ENCODE measurements at regions not wholly inside any gene's neighbourhood (a gene's known extent, or its start where the extent isn't known, plus 50 kb on each side); places are given as distances from the start of the nearest gene placed in this dataset.

DNA sequence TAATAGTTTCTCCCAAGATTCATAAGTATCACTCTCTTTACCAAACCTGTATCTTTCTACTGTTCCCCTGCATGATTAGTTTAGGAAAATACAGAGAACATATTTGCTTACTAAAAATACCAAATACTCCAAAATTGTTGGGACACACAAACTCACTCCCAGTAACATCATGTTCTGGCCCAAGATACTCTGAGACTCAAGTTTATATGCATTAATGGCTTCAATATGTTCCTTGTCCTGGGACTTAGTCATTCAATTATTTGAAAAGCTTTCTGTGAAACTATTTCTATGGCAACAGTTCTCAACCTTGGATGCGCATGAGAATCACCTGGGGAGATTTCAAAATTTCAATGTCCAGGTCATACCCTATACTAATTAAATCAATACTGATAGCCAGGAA, 138.9 kb upstream of the PTCHD1 start:
- Histone ChIP-seq H3K9me1 (ENCODE audit: control insufficient read depth, extremely low read depth, insufficient read depth, low read length) (no peaks in the 10 kb centered on the region), H3K27me3 (ENCODE audit: control insufficient read depth, extremely low read depth, insufficient read depth, low read length) (no peaks in the 10 kb centered on the region), H3K4me2 (ENCODE audit: control insufficient read depth, extremely low read depth, insufficient read depth, low read depth, low read length) (no peak overlapping the region), H3K36me3 (ENCODE audit: control insufficient read depth in 2 of 2, extremely low read depth in 1 of 2, insufficient read depth in 2 of 2, low read length in 2 of 2) (no peaks in the 10 kb centered on the region), H3K9ac (ENCODE audit: control insufficient read depth, extremely low read depth, insufficient read depth, low read length) (no peak overlapping the region), H3K79me2 (ENCODE audit: control insufficient read depth, insufficient read depth, low read length) (no peaks in the 10 kb centered on the region), H3K4me1 (ENCODE audit: control insufficient read depth, extremely low read depth, insufficient read depth, low read length) (no peaks in the 10 kb centered on the region), H3K27ac (ENCODE audit: control insufficient read depth, insufficient read depth, low read length) (no peak overlapping the region), H3K4me3 (ENCODE audit: control insufficient read depth in 2 of 3, extremely low read depth in 1 of 3, insufficient read depth in 2 of 3, low read depth in 1 of 3, low read length in 3 of 3) (no peak overlapping the region), H4K20me1 (ENCODE audit: control insufficient read depth, extremely low read depth, insufficient read depth, low read length) (no peaks in the 10 kb centered on the region), H3K9me3 (ENCODE audit: control insufficient read depth, low read depth, low read length) (no peaks in the 10 kb centered on the region), H2AFZ (ENCODE audit: control insufficient read depth, low read length) (no peak overlapping the region)
- TF ChIP-seq, protein P1, sequence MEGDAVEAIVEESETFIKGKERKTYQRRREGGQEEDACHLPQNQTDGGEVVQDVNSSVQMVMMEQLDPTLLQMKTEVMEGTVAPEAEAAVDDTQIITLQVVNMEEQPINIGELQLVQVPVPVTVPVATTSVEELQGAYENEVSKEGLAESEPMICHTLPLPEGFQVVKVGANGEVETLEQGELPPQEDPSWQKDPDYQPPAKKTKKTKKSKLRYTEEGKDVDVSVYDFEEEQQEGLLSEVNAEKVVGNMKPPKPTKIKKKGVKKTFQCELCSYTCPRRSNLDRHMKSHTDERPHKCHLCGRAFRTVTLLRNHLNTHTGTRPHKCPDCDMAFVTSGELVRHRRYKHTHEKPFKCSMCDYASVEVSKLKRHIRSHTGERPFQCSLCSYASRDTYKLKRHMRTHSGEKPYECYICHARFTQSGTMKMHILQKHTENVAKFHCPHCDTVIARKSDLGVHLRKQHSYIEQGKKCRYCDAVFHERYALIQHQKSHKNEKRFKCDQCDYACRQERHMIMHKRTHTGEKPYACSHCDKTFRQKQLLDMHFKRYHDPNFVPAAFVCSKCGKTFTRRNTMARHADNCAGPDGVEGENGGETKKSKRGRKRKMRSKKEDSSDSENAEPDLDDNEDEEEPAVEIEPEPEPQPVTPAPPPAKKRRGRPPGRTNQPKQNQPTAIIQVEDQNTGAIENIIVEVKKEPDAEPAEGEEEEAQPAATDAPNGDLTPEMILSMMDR (optimal IDR thresholded peaks at IDR 0.05 in 1 of 3, IDR thresholded peaks at IDR 0.05 in 1 of 3, conservative IDR thresholded peaks at IDR 0.05 in 1 of 3; ENCODE audit: extremely low read depth in 1 of 3, insufficient read depth in 2 of 3, low read length in 3 of 3), result no peak
- no peak for TF ChIP-seq EZH2 (IDR thresholded peaks at IDR 0.05; ENCODE audit: low read length)
- dilution Hi-C loops (cut with MboI; ENCODE audit: extremely low pct_ligation_motif_present, low sequenced_read_pairs), result no loop called here
- DNase-seq (ENCODE audit: low read depth, low spot score) (no peak), FAIRE-seq (no peak)

DNA sequence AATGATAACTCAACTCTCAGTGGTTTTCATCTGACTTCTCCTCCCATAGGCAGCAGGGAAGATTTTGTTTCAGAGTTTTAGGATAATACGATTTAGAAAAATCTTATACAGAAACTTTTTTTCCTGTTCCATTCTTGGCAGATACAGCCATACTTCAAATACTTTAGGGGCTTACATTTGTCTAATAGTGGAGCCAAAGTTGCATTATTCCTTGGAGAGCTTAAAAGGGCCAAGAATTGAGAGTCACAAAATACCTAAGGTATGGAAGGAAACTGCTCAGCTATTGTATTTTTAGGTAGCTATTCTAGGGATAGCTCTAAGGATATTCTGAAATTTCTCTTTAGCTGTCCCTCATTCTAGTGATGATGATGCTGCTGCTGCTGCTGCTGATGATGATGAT, 132.9 kb upstream of the PTCHD1 start:
- dilution Hi-C loops (cut with MboI; ENCODE audit: extremely low pct_ligation_motif_present, low sequenced_read_pairs), result no loop called here
- no peak for FAIRE-seq
- Histone ChIP-seq H4K20me1 (ENCODE audit: control insufficient read depth, extremely low read depth, insufficient read depth, low read length) (no peaks in the 10 kb centered on the region), H3K9me3 (ENCODE audit: control insufficient read depth, low read depth, low read length) (no peaks in the 10 kb centered on the region), H2AFZ (ENCODE audit: control insufficient read depth, low read length) (no peak overlapping the region), H3K4me1 (ENCODE audit: control insufficient read depth, extremely low read depth, insufficient read depth, low read length) (no peaks in the 10 kb centered on the region), H3K9me1 (ENCODE audit: control insufficient read depth, extremely low read depth, insufficient read depth, low read length) (no peaks in the 10 kb centered on the region), H3K79me2 (ENCODE audit: control insufficient read depth, insufficient read depth, low read length) (no peaks in the 10 kb centered on the region), H3K9ac (ENCODE audit: control insufficient read depth, extremely low read depth, insufficient read depth, low read length) (no peak overlapping the region), H3K36me3 (ENCODE audit: control insufficient read depth in 2 of 2, extremely low read depth in 1 of 2, insufficient read depth in 2 of 2, low read length in 2 of 2) (no peaks in the 10 kb centered on the region), H3K27ac (ENCODE audit: control insufficient read depth, insufficient read depth, low read length) (no peak overlapping the region), H3K27me3 (ENCODE audit: control insufficient read depth, extremely low read depth, insufficient read depth, low read length) (no peaks in the 10 kb centered on the region), H3K4me2 (ENCODE audit: control insufficient read depth, extremely low read depth, insufficient read depth, low read depth, low read length) (no peak overlapping the region), H3K4me3 (ENCODE audit: control insufficient read depth in 2 of 3, extremely low read depth in 1 of 3, insufficient read depth in 2 of 3, low read depth in 1 of 3, low read length in 3 of 3) (no peak overlapping the region)
- no peak for DNase-seq (ENCODE audit: low read depth, low spot score)
- TF ChIP-seq, protein P1 (optimal IDR thresholded peaks at IDR 0.05 in 1 of 3, IDR thresholded peaks at IDR 0.05 in 1 of 3, conservative IDR thresholded peaks at IDR 0.05 in 1 of 3; ENCODE audit: extremely low read depth in 1 of 3, insufficient read depth in 2 of 3, low read length in 3 of 3), result no peak
- no peak for TF ChIP-seq EZH2 (IDR thresholded peaks at IDR 0.05; ENCODE audit: low read length)

Measured in keratinocyte (primary cell).